Adipose tissue (tissue), 3 donors: ENCODE measurements at regions not wholly inside any gene's neighbourhood (a gene's known extent, or its start where the extent isn't known, plus 50 kb on each side); places are given as distances from the start of the nearest gene placed in this dataset.

Experiments
- H3K27ac ChIP-seq: one replicate; pipeline ENCODE4 v1.5.1; 2013; ENCODE audit warnings: low read depth, low read length
- WGBS, 3 donors: extraction: QIAGEN DNeasy Blood & Tissue Kit; methylation state at CpG; one replicate each; pipeline ENCODE4 v1.1.7; 2013; 5-methylcytosine and 5-hydroxymethylcytosine counted together
- donor health status: healthy with polysubstance abuse.
- donor health status: Bipolar disorder and iron deficiency.
- donor health status: healthy.

DNA sequence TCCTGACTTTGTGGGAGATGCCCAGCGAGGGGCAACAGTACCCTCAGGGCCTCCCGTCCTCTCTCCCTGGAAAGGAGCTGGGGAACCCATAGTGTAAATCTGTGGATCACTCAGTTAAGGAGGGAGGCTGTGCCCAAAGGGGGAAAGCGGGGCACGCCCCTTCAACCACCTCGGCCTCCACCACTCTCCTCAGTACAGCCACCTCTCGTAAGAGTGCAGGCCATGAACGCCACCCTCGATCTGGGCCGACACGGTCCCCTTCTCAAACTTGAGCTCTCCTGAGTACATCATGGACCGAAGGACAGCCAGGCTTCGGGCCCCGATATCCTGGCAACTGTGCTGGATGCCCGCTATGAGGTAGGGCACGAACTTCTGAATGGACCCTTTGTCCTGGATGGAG lies 221.8 kb upstream of the ATP6AP2 start:
- 94 to 97% (median 94%) methylated on average over 13 to 15 of the region's 15 CpGs for WGBS, 3 donors
- H3K27ac ChIP-seq, result no peak overlapping the region

DNA sequence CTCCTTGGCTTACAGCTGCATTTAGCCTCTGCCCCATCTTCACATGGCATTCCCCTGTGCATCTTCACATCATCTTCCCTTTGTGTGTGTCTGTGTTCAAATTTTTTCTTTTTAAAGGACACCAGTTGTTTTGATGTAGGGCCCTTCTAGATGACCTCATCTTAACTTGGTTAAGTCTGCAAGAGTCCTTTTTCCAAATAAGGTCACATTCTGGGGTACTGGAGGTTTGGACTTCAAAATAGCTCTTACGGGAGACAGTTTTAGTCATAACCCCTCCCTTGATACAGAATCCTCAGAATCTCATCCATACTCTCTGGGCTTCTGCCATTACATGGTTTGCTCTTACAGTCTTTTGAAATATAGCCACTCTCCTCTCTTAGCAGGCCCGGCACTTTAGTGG lies 231.5 kb upstream of the ATP6AP2 start:
- 81 to 88% (median 84%) methylated on average over 2 of the region's 2 CpGs for WGBS, 3 donors

DNA sequence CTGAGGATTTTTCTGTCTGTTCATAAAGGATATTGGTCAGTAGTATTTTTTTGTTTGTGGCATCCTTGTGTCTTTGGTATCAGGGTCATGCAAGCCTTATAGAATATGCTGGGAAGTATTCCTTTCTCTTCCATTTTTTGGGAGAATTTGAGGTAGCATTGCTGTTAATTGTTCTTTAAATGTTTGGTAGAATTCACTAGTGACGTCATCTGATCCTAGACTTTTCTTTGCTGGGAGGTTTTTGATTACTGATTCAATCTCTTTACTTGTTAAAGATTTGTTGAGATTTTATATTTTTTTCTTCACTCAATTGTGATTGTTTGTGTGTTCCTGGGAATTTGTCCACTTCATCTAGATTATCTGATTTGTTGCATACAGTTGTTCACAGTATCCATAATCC lies 234.4 kb upstream of the ATP6AP2 start:
- no peak overlapping the region for H3K27ac ChIP-seq
- 59 to 93% (median 79%) methylated on average over 1 of the region's 1 CpG for WGBS, 3 donors

More for the DNA sequence above, 231.5 kb upstream of the ATP6AP2 start:
- no peak overlapping the region for H3K27ac ChIP-seq

GRCh38 chrX:40343319-40343718 lies 237.5 kb upstream of the ATP6AP2 start:
- H3K27ac ChIP-seq, result no peak overlapping the region
- 81 to 89% (median 87%) methylated on average over 9 to 12 of the region's 12 CpGs for WGBS, 3 donors

DNA sequence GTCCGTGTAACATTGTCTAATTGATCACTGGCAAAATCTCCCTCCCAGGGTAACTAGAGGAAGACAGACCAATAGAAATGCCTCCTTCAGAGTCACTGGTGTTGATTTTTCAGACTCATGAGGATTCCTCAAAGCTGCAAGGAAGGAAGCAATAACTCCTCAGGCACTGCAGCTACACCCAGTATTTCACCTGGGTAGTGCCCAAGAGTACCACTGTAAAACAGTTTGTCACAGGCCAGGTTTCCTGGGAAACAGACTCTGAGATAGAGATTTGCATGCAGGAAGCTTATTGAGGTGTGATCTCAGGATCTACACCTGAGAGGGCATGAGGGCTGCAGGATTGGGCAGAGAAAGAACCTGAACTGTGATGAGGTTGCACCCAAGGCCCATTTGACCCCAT lies 240.7 kb upstream of the ATP6AP2 start:
- no peak overlapping the region for H3K27ac ChIP-seq
- 36 to 63% (median 55%) methylated on average over 1 of the region's 1 CpG for WGBS, 3 donors

- no peak overlapping the region for H3K27ac ChIP-seq
- 68 to 95% (median 89%) methylated on average over 3 of the region's 3 CpGs for WGBS, 3 donors
Observed at GRCh38 chrX:40333344-40333743, 235.6 kb upstream of the BCOR start.

DNA sequence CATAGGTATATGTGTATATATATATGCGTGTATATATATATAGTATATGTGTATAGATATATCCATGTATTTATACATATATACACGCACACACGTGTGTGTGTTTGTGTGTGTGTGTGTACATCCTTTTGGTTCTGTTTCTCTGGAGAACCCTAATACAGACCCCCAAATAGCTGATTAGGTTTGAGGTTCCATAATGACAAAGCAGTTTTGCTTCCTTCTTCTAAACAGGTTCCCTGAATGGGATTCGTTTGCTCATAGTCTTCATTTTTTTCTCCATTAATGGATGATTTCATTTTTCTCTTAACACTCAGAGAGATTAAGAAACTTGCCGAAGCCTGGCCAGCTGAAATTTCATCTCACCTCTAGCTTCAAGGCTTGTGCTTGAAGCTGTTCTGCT lies 234.0 kb upstream of the BCOR start:
- no peak overlapping the region for H3K27ac ChIP-seq
- WGBS, 3 donors, result 53 to 77% (median 63%) methylated on average over 5 of the region's 5 CpGs

GRCh38 chrX:40331353-40331752 lies 233.6 kb upstream of the BCOR start:
- no peak overlapping the region for H3K27ac ChIP-seq
- 82 to 86% (median 86%) methylated on average over 5 of the region's 5 CpGs for WGBS, 3 donors

- WGBS, 3 donors, result 68 to 88% (median 71%) methylated on average over 2 of the region's 2 CpGs
- H3K27ac ChIP-seq, result no peak overlapping the region
Observed at GRCh38 chrX:40329616-40330015, 231.9 kb upstream of the BCOR start.

- WGBS, 3 donors, result 67 to 100% (median 71%) methylated on average over 1 of the region's 1 CpG
- no peak overlapping the region for H3K27ac ChIP-seq
Observed at GRCh38 chrX:40327085-40327484, 229.3 kb upstream of the BCOR start.

GRCh38 chrX:40326186-40326965 lies 228.6 kb upstream of the BCOR start:
- no peak overlapping the region for H3K27ac ChIP-seq
- WGBS, 3 donors, result 77 to 91% (median 79%) methylated on average over 7 to 8 of the region's 8 CpGs

- WGBS, 3 donors, result 94 to 97% (median 97%) methylated on average over 10 to 11 of the region's 11 CpGs
Observed at GRCh38 chrX:40325161-40325560, 227.4 kb upstream of the BCOR start.

GRCh38 chrX:40323977-40324376 lies 226.2 kb upstream of the BCOR start:
- no peak overlapping the region for H3K27ac ChIP-seq
- 81 to 89% (median 84%) methylated on average over 5 of the region's 5 CpGs for WGBS, 3 donors

More at GRCh38 chrX:40325161-40325560, 227.4 kb upstream of the BCOR start:
- no peak overlapping the region for H3K27ac ChIP-seq

DNA sequence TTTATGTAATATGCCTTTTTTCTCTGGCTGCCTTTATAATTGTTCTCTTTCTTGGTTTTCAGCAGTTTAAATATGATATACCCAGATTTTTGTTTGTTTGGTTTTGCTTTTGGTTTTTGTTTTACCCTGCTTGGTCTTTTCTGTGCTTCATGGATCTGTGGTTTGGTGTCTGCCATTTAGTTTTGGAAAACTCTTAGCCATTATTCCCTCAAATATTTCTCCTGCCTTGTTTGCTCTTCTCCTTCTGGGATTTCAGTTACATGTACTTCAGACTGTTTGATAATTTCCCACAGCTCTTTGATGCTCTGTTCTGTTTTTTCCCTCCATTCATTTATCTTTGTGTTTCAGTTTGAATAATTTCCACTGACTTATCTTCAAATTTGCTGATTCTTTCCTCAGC lies 223.1 kb upstream of the BCOR start:
- H3K27ac ChIP-seq, result no peak overlapping the region

DNA sequence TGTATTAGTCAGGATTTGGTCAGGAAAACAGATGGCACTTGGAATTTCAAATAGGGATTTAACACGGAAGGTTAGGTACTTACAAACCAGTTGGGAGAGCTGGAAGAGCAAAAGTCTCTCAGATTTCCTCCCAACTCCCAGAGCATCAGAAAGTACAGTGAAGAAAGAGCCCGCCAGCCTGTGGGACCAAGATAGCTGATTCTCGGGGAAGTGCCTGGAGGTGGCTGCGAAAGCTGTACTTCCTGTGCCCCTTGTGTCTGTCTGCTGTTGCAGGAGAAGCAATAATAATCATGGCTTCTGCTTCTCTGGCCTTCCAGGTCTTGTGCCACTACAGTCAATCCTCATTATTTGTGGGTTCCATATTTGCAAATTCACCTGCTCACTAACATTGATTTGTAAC lies 221.0 kb upstream of the BCOR start:
- 25 to 62% (median 52%) methylated on average over 4 of the region's 4 CpGs for WGBS, 3 donors

GRCh38 chrX:40318076-40318475 lies 220.3 kb upstream of the BCOR start:
- 74 to 79% (median 75%) methylated on average over 6 of the region's 6 CpGs for WGBS, 3 donors
- no peak overlapping the region for H3K27ac ChIP-seq

More for the DNA sequence above, 221.0 kb upstream of the BCOR start:
- H3K27ac ChIP-seq, result no peak overlapping the region

DNA sequence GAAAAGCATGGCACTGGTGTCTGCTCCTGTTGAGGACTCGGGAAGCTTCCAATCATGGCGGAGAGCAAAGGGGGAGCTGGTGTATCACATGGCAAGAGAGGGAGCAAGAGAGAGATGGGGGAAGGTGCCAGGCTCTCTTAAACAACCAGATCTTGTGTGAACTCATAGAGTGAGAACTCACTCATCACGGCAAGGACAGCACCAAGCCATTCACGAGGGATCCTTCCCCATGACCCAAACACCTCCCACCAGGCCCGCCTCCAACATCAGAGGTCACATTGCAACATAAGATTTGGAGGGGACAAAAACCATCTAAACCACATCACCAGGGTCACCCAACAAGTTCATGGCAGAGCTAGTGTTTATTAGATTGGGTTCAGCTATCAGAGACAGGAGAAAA lies 218.7 kb upstream of the BCOR start:
- H3K27ac ChIP-seq, result no peak overlapping the region
- WGBS, 3 donors, result 84 to 95% (median 94%) methylated on average over 5 of the region's 5 CpGs

- 58 to 81% (median 74%) methylated on average over 4 of the region's 4 CpGs for WGBS, 3 donors
Observed at GRCh38 chrX:40314070-40314469, 216.3 kb upstream of the BCOR start.

GRCh38 chrX:40313269-40313668 lies 215.5 kb upstream of the BCOR start:
- 91 to 96% (median 91%) methylated on average over 4 of the region's 4 CpGs for WGBS, 3 donors

More at GRCh38 chrX:40314070-40314469, 216.3 kb upstream of the BCOR start:
- H3K27ac ChIP-seq, result no peak overlapping the region

GRCh38 chrX:40310447-40310846 lies 212.7 kb upstream of the BCOR start:
- 72 to 77% (median 74%) methylated on average over 5 of the region's 5 CpGs for WGBS, 3 donors
- H3K27ac ChIP-seq, result no peak overlapping the region

More at GRCh38 chrX:40313269-40313668, 215.5 kb upstream of the BCOR start:
- H3K27ac ChIP-seq, result no peak overlapping the region
